NCI-H2081 treated with DMSO at 0.1 percent for 48 hours (cell line): ENCODE measurements at regions not wholly inside any gene's neighbourhood (a gene's known extent, or its start where the extent isn't known, plus 50 kb on each side); places are given as distances from the start of the nearest gene placed in this dataset.

Experiments used
- DNase-seq: peaks from one replicate; lab custom pipeline; 2025; lab: John Stamatoyannopoulos, UW

GRCh38 chr4:145427991-145428390 lies 53.7 kb upstream of the SMAD1 start:
- DNase-seq: no peak

GRCh38 chr4:145427221-145427620 lies 54.4 kb upstream of the SMAD1 start:
- no peak for DNase-seq

GRCh38 chr4:145423017-145423708 lies 58.5 kb upstream of the SMAD1 start:
- no peak for DNase-seq

GRCh38 chr4:145420595-145421214 lies 60.9 kb upstream of the SMAD1 start:
- no peak for DNase-seq

GRCh38 chr4:145418739-145419138 lies 62.9 kb upstream of the SMAD1 start:
- DNase-seq: no peak

- DNase-seq: no peak
Measured at GRCh38 chr4:145417348-145418130, 64.1 kb upstream of the SMAD1 start.

- no peak for DNase-seq
Measured at GRCh38 chr4:145414841-145415240, 66.8 kb upstream of the SMAD1 start.

- no peak for DNase-seq
Measured at GRCh38 chr4:145414226-145414625, 67.4 kb upstream of the SMAD1 start.

GRCh38 chr4:145406970-145407369 lies 74.7 kb upstream of the SMAD1 start:
- DNase-seq: no peak

- no peak for DNase-seq
Measured at GRCh38 chr4:145404761-145405160, 76.9 kb upstream of the SMAD1 start.

GRCh38 chr4:145396581-145396980 lies 85.1 kb upstream of the SMAD1 start:
- DNase-seq: no peak

GRCh38 chr4:145390571-145390970 lies 91.1 kb upstream of the SMAD1 start:
- DNase-seq: no peak

- DNase-seq: no peak
Measured at GRCh38 chr4:145389550-145389949, 92.1 kb upstream of the SMAD1 start.

- no peak for DNase-seq
Measured at GRCh38 chr4:145388043-145388442, 93.6 kb upstream of the SMAD1 start.

- no peak for DNase-seq
Measured at GRCh38 chr4:145387079-145387478, 94.6 kb upstream of the SMAD1 start.

- DNase-seq: no peak
Measured at GRCh38 chr4:145381163-145381562, 100.5 kb upstream of the SMAD1 start.

- DNase-seq: no peak
Measured at GRCh38 chr4:145380123-145380522, 101.5 kb upstream of the SMAD1 start.

- no peak for DNase-seq
Measured at GRCh38 chr4:145375416-145375815, 106.2 kb upstream of the SMAD1 start.

- DNase-seq: no peak
Measured at GRCh38 chr4:145352438-145353145, 129.1 kb upstream of the SMAD1 start.

- DNase-seq: no peak
Measured at GRCh38 chr4:145351922-145352321, 129.7 kb upstream of the SMAD1 start.

- no peak for DNase-seq
Measured at GRCh38 chr4:145351162-145351561, 130.5 kb upstream of the SMAD1 start.

- DNase-seq: no peak
Measured at GRCh38 chr4:145348291-145348690, 133.4 kb upstream of the SMAD1 start.

GRCh38 chr4:145347684-145348083 lies 134.0 kb upstream of the SMAD1 start:
- DNase-seq: no peak
